ENCODE measurements at regions not wholly inside any gene's neighbourhood (a gene's known extent, or its start where the extent isn't known, plus 50 kb on each side); places are given as distances from the start of the nearest gene placed in this dataset.

- Mint-ChIP-seq H3K27ac (no peak overlapping the region), H3K4me1 (no peaks in the 10 kb centered on the region), H3K9me3 (peaks cover 3% of the 10 kb centered on the region), H3K27me3 (no peaks in the 10 kb centered on the region), H3K4me3 (no peak overlapping the region), H3K36me3 (no peaks in the 10 kb centered on the region)
- no peak for DNase-seq
Measured at GRCh38 chr5:165495829-165496380, 1990.5 kb downstream of the MAT2B start.

- no peak overlapping the region for H3K4me3 Mint-ChIP-seq
- no peaks in the 10 kb centered on the region for H3K4me1 Mint-ChIP-seq
- DNase-seq = no peak
Measured at GRCh38 chr5:165497707-165498106, 1992.3 kb downstream of the MAT2B start.

GRCh38 chr5:165502893-165503691 is 1997.7 kb downstream of the MAT2B start:
- Mint-ChIP-seq H3K36me3 (no peaks in the 10 kb centered on the region), H3K9me3 (peaks cover 1% of the 10 kb centered on the region), H3K4me1 (no peaks in the 10 kb centered on the region), H3K27me3 (no peaks in the 10 kb centered on the region), H3K4me3 (no peak overlapping the region), H3K27ac (no peak overlapping the region)
- no peak for DNase-seq

More at GRCh38 chr5:165497707-165498106, 1992.3 kb downstream of the MAT2B start:
- Mint-ChIP-seq H3K9me3 (peaks cover 3% of the 10 kb centered on the region), H3K27me3 (no peaks in the 10 kb centered on the region), H3K36me3 (no peaks in the 10 kb centered on the region), H3K27ac (no peak overlapping the region)

- peaks cover 5% of the 10 kb centered on the region for H3K9me3 Mint-ChIP-seq
- no peak overlapping the region for H3K4me3 Mint-ChIP-seq
- H3K36me3 Mint-ChIP-seq = no peaks in the 10 kb centered on the region
- no peak overlapping the region for H3K27ac Mint-ChIP-seq
- no peak for DNase-seq
- no peaks in the 10 kb centered on the region for H3K4me1 Mint-ChIP-seq
- H3K27me3 Mint-ChIP-seq = no peaks in the 10 kb centered on the region
Measured at GRCh38 chr5:165504674-165505073, 1999.3 kb downstream of the MAT2B start.

GRCh38 chr5:165508286-165508685 is 2002.9 kb downstream of the MAT2B start:
- DNase-seq = no peak
- Mint-ChIP-seq H3K4me3 (no peak overlapping the region), H3K27ac (no peak overlapping the region), H3K9me3 (peaks cover 5% of the 10 kb centered on the region), H3K4me1 (no peaks in the 10 kb centered on the region), H3K27me3 (no peaks in the 10 kb centered on the region), H3K36me3 (no peaks in the 10 kb centered on the region)

- H3K27me3 Mint-ChIP-seq = no peaks in the 10 kb centered on the region
Measured at GRCh38 chr5:165508861-165509260, 2003.4 kb downstream of the MAT2B start.

GRCh38 chr5:165521816-165522610 is 2016.6 kb downstream of the MAT2B start:
- no peak overlapping the region for H3K4me3 Mint-ChIP-seq
- no peak for DNase-seq
- no peak overlapping the region for H3K27ac Mint-ChIP-seq
- H3K9me3 Mint-ChIP-seq = no peaks in the 10 kb centered on the region
- H3K36me3 Mint-ChIP-seq = no peaks in the 10 kb centered on the region
- H3K27me3 Mint-ChIP-seq = no peaks in the 10 kb centered on the region
- H3K4me1 Mint-ChIP-seq = no peaks in the 10 kb centered on the region

More at GRCh38 chr5:165508861-165509260, 2003.4 kb downstream of the MAT2B start:
- H3K9me3 Mint-ChIP-seq = peaks cover 5% of the 10 kb centered on the region
- no peak overlapping the region for H3K27ac Mint-ChIP-seq
- no peak for DNase-seq
- no peak overlapping the region for H3K4me3 Mint-ChIP-seq
- no peaks in the 10 kb centered on the region for H3K36me3 Mint-ChIP-seq
- H3K4me1 Mint-ChIP-seq = no peaks in the 10 kb centered on the region

- H3K27me3 Mint-ChIP-seq = no peaks in the 10 kb centered on the region
- H3K4me3 Mint-ChIP-seq = no peak overlapping the region
- H3K27ac Mint-ChIP-seq = no peak overlapping the region
- H3K4me1 Mint-ChIP-seq = no peaks in the 10 kb centered on the region
- peaks cover 10% of the 10 kb centered on the region for H3K9me3 Mint-ChIP-seq
- DNase-seq = no peak
- no peaks in the 10 kb centered on the region for H3K36me3 Mint-ChIP-seq
Measured at GRCh38 chr5:165525271-165525670, 2019.9 kb downstream of the MAT2B start.

GRCh38 chr5:165526357-165526756 is 2020.9 kb downstream of the MAT2B start:
- no peak overlapping the region for H3K27ac Mint-ChIP-seq
- H3K9me3 Mint-ChIP-seq = peaks cover 10% of the 10 kb centered on the region
- H3K27me3 Mint-ChIP-seq = no peaks in the 10 kb centered on the region
- no peak for DNase-seq
- H3K4me1 Mint-ChIP-seq = no peaks in the 10 kb centered on the region
- no peak overlapping the region for H3K4me3 Mint-ChIP-seq
- no peaks in the 10 kb centered on the region for H3K36me3 Mint-ChIP-seq

- no peak for DNase-seq
- Mint-ChIP-seq H3K36me3 (no peaks in the 10 kb centered on the region), H3K4me3 (no peak overlapping the region), H3K27ac (no peak overlapping the region), H3K4me1 (no peaks in the 10 kb centered on the region), H3K9me3 (peaks cover 11% of the 10 kb centered on the region), H3K27me3 (no peaks in the 10 kb centered on the region)
Measured at GRCh38 chr5:165527577-165527976, 2022.2 kb downstream of the MAT2B start.

- H3K4me3 Mint-ChIP-seq = no peak overlapping the region
- H3K36me3 Mint-ChIP-seq = no peaks in the 10 kb centered on the region
- no peaks in the 10 kb centered on the region for H3K27me3 Mint-ChIP-seq
- H3K4me1 Mint-ChIP-seq = no peaks in the 10 kb centered on the region
- no peaks in the 10 kb centered on the region for H3K9me3 Mint-ChIP-seq
- DNase-seq = no peak
- no peak overlapping the region for H3K27ac Mint-ChIP-seq
Measured at GRCh38 chr5:165538065-165538464, 2032.6 kb downstream of the MAT2B start.

GRCh38 chr5:165559645-165560044 is 2054.2 kb downstream of the MAT2B start:
- Mint-ChIP-seq H3K4me3 (no peak overlapping the region), H3K27me3 (no peaks in the 10 kb centered on the region), H3K9me3 (peaks cover 2% of the 10 kb centered on the region), H3K4me1 (no peaks in the 10 kb centered on the region), H3K36me3 (no peaks in the 10 kb centered on the region), H3K27ac (no peak overlapping the region)
- no peak for DNase-seq

- Mint-ChIP-seq H3K36me3 (no peaks in the 10 kb centered on the region), H3K27me3 (no peaks in the 10 kb centered on the region)
- no peak for DNase-seq
Measured at GRCh38 chr5:165560648-165561047, 2055.2 kb downstream of the MAT2B start.

GRCh38 chr5:165565911-165566310 is 2060.5 kb downstream of the MAT2B start:
- Mint-ChIP-seq H3K4me3 (no peak overlapping the region), H3K27ac (no peak overlapping the region), H3K9me3 (peaks cover 2% of the 10 kb centered on the region), H3K4me1 (no peaks in the 10 kb centered on the region), H3K36me3 (no peaks in the 10 kb centered on the region), H3K27me3 (no peaks in the 10 kb centered on the region)
- no peak for DNase-seq

More at GRCh38 chr5:165560648-165561047, 2055.2 kb downstream of the MAT2B start:
- no peak overlapping the region for H3K27ac Mint-ChIP-seq
- no peak overlapping the region for H3K4me3 Mint-ChIP-seq
- H3K4me1 Mint-ChIP-seq = no peaks in the 10 kb centered on the region
- H3K9me3 Mint-ChIP-seq = no peaks in the 10 kb centered on the region

GRCh38 chr5:165569551-165569950 is 2064.1 kb downstream of the MAT2B start:
- Mint-ChIP-seq H3K27me3 (no peaks in the 10 kb centered on the region), H3K36me3 (no peaks in the 10 kb centered on the region), H3K27ac (no peak overlapping the region), H3K4me1 (no peaks in the 10 kb centered on the region), H3K9me3 (peaks cover 2% of the 10 kb centered on the region), H3K4me3 (no peak overlapping the region)
- no peak for DNase-seq

Measured in activated naive CD8-positive, alpha-beta T cell treated with anti-CD3 and anti-CD28 coated beads for 36 hours (primary cell).